ENCODE measurements at regions not wholly inside any gene's neighbourhood (a gene's known extent, or its start where the extent isn't known, plus 50 kb on each side); places are given as distances from the start of the nearest gene placed in this dataset.

- no peak for TF ChIP-seq ZNF462 (CRISPR knock-in tag; IDR thresholded peaks at IDR 0.05)
- no peak for TF ChIP-seq ZNF331 (CRISPR knock-in tag; IDR thresholded peaks at IDR 0.05; ENCODE audit: low read depth)
- no peak for TF ChIP-seq POLR2AphosphoS5 (IDR thresholded peaks at IDR 0.05; ENCODE audit: low read depth)
- TF ChIP-seq ZNF114 (CRISPR knock-in tag; IDR thresholded peaks at IDR 0.05) = no peak
- no peak for TF ChIP-seq CREB1 (CRISPR knock-in tag; IDR thresholded peaks at IDR 0.05; ENCODE audit: low read depth)
- TF ChIP-seq EZH2phosphoT487 (IDR thresholded peaks at IDR 0.05; ENCODE audit: unreplicated experiment) = no peak
- no peak for TF ChIP-seq ETS1 (IDR thresholded peaks at IDR 0.05)
Measured at GRCh38 chr2:43129676-43130547, 96.5 kb downstream of the ZFP36L2 start (continued).

- Histone ChIP-seq H3K27me3 (ENCODE audit: insufficient read depth) (no peaks in the 10 kb centered on the region), H3K9me2 (ENCODE audit: insufficient read depth) (no peaks in the 10 kb centered on the region), H3K79me2 (replicated peaks; ENCODE audit: insufficient read depth) (no peaks in the 10 kb centered on the region), H3K4me1 (ENCODE audit: insufficient read depth) (no peaks in the 10 kb centered on the region; the same call in 1 of the 2 replicates), H4K20me1 (replicated peaks; ENCODE audit: insufficient read depth) (no peaks in the 10 kb centered on the region), H2AFZ (no peak overlapping the region), H3K27ac (ENCODE audit: low read depth) (no peak overlapping the region), H3K36me3 (ENCODE audit: insufficient read depth) (no peaks in the 10 kb centered on the region), H3K4me3 (no peak overlapping the region), H3F3A (replicated peaks; ENCODE audit: low read depth) (no peaks in the 10 kb centered on the region), H3K4me2 (no peak overlapping the region)
- peaks cover 14% of the 10 kb centered on the region for H3K27me3 Mint-ChIP-seq (ENCODE audit: insufficient read depth, low read depth, poor library complexity)
- H3K36me3 Mint-ChIP-seq (ENCODE audit: low read depth) = no peaks in the 10 kb centered on the region
- no peaks in the 10 kb centered on the region for H3K9me3 Mint-ChIP-seq
- peaks cover 20% of the 10 kb centered on the region for H3K4me1 Mint-ChIP-seq
- no peak overlapping the region for H3K27ac Mint-ChIP-seq
- no peak for ATAC-seq
- no peak for DNase-seq (ENCODE audit: low spot score)
- TF ChIP-seq EZH2phosphoT487 (IDR thresholded peaks at IDR 0.05; ENCODE audit: unreplicated experiment) = no peak
- TF ChIP-seq STAT1 (IDR thresholded peaks at IDR 0.05; ENCODE audit: unreplicated experiment) = no peak
- TF ChIP-seq EZH2 (IDR thresholded peaks at IDR 0.05; ENCODE audit: low read depth, unreplicated experiment) = no peak
- no peak for TF ChIP-seq ZNF331 (CRISPR knock-in tag; IDR thresholded peaks at IDR 0.05; ENCODE audit: low read depth)
- TF ChIP-seq ETS1 (IDR thresholded peaks at IDR 0.05) = no peak
- no peak for TF ChIP-seq JUNB (IDR thresholded peaks at IDR 0.05; ENCODE audit: unreplicated experiment)
- TF ChIP-seq CTCF (conservative IDR thresholded peaks at IDR 0.05; ENCODE audit: low read depth in 2 of 2) = no peak
- TF ChIP-seq ZNF114 (CRISPR knock-in tag; IDR thresholded peaks at IDR 0.05) = no peak
- no peak for TF ChIP-seq CREB1 (CRISPR knock-in tag; IDR thresholded peaks at IDR 0.05; ENCODE audit: low read depth)
- no peak for TF ChIP-seq POLR2AphosphoS5 (IDR thresholded peaks at IDR 0.05; ENCODE audit: low read depth)
- H3K4me3 Mint-ChIP-seq = no peak overlapping the region
Measured at GRCh38 chr2:43128559-43128955, 97.8 kb downstream of the ZFP36L2 start.

Data from GM23338 (cell line).